IPS DF 6.9 (cell line): ENCODE measurements at regions not wholly inside any gene's neighbourhood (a gene's known extent, or its start where the extent isn't known, plus 50 kb on each side); places are given as distances from the start of the nearest gene placed in this dataset.
A peak's percentile ranks its signal among the peaks of the same experiment; 100 is the strongest.

Experiments used
- DNase-seq: peaks from one replicate; pipeline ENCODE4 v3.0.0-alpha.2; 2013; ENCODE audit warnings: low read depth, low spot score
- H3K27ac ChIP-seq: one replicate; pipeline ENCODE4 v1.5.1; 2013; ENCODE audit warnings: low read length, control low read depth
- H3K27me3 ChIP-seq: 2 replicates; pipeline ENCODE4 v1.6.1; 2013; ENCODE audit warnings: mild to moderate bottlenecking, low read length; ENCODE audit not compliant: control insufficient read depth, insufficient read depth
- H3K36me3 ChIP-seq: 2 replicates; pipeline ENCODE4 v1.6.1; 2013; ENCODE audit warnings: low read length; ENCODE audit not compliant: control insufficient read depth, insufficient read depth
- H3K4me1 ChIP-seq: 2 replicates; pipeline ENCODE4 v1.6.1; 2013; ENCODE audit warnings: low read length; ENCODE audit not compliant: control insufficient read depth, insufficient read depth
- H3K4me3 ChIP-seq: 2 replicates; pipeline ENCODE4 v1.5.1; 2013; ENCODE audit warnings: mild to moderate bottlenecking, low read length
- H3K9me3 ChIP-seq: 2 replicates; pipeline ENCODE4 v1.6.1; 2013; ENCODE audit warnings: low read length, inconsistent platforms; ENCODE audit not compliant: control insufficient read depth, insufficient read depth
- WGBS: extraction: QIAGEN DNeasy Blood & Tissue Kit; methylation state at CpG from one replicate; pipeline ENCODE4 v1.1.7; 2013; ENCODE audit warnings: mixed read lengths, missing lambda C conversion rate; ENCODE audit not compliant: insufficient read length, insufficient coverage; 5-methylcytosine and 5-hydroxymethylcytosine counted together

DNA sequence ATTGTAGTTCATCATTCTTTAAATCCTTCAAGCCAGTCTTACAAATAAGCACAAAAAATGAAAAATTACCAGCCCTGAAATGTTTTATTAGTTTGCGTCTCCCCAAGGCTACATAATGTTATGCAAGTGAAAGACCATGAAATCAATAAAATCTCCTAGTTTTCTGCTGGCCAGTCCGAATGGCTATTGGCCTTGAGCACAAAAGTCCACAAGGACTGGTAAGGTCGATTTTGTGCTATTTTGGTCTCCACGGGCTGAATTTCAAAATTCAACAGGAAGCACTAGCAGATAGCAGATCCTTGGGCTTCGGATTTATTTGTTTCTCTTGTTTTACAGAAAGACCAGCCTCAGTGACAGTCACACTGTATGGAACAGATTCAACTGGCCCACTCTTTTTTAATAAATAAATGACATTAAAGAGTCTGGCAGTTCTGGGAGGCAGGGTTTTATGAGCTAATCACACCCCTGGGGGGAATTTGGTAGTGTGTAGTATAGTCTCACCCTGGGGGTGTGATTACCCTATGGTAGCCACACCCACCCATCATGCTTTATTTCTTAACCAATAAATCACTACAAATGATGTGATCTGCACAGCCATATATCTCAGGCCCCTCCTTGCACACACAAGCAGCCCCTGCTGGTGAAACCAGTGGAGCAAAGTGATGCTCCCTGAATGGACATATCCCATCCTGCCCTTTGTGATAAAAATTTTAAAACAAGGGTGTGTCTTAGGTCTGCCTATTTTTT is 51.1 kb upstream of the TMEM33 start:
- no CpG with 5 or more reads among the region's 5 CpGs for WGBS
- no peak for DNase-seq
- H3K27ac ChIP-seq, result no peak overlapping the region
- H3K27me3 ChIP-seq, result peaks cover 41% of the 10 kb centered on the region
- peaks cover 4% of the 10 kb centered on the region; the same call in 1 of the 2 replicates for H3K4me1 ChIP-seq
- no peaks in the 10 kb centered on the region for H3K36me3 ChIP-seq
- no peaks in the 10 kb centered on the region for H3K9me3 ChIP-seq
- no peak overlapping the region for H3K4me3 ChIP-seq

DNA sequence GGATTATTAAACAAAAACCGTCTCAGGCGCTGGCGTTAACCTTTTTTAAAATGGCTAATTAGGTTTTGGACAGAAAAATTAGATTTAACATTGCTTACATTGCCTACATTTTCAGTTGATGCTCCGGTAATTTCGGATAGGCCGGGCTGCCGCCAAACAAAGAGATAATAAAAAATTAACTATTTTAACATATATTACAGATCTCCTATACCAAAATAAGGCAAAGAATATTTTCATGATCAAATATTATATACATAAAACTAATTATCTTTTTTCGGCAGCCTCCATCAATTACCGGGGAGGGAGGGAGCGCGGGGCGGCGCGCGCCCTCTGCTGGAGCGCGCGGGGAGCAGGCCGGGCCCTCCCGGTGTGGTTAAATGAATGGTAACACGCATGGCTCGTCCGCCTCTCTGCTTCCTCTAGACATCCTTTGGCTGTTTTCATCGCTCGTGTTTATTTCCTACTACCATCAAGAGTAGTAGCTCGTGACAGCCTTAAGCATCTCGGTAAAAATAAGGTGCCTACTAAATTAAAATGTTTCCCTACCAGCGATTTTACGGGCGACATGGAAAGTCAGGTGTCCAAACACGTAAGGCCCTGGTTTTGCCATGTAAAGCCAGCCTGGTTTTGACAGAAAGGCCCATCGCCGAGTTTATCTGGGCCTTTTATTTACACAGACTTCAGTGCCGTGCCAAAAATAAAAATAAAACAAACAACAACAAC is 52.4 kb upstream of the TMEM33 start:
- H3K9me3 ChIP-seq, result no peaks in the 10 kb centered on the region
- no peaks in the 10 kb centered on the region for H3K36me3 ChIP-seq
- H3K27ac ChIP-seq, result no peak overlapping the region
- peaks cover 55% of the 10 kb centered on the region for H3K27me3 ChIP-seq
- no peak for DNase-seq
- H3K4me1 ChIP-seq, result peaks cover 6% of the 10 kb centered on the region; the same call in 1 of the 2 replicates
- WGBS, result no CpG with 5 or more reads among the region's 34 CpGs
- H3K4me3 ChIP-seq, result no peak overlapping the region

GRCh38 chr4:41881981-41882624 is 53.1 kb upstream of the TMEM33 start:
- DNase-seq, result no peak
- no peak overlapping the region for H3K27ac ChIP-seq
- peaks cover 10% of the 10 kb centered on the region for H3K4me1 ChIP-seq
- H3K9me3 ChIP-seq, result no peaks in the 10 kb centered on the region
- WGBS, result no CpG with 5 or more reads among the region's 53 CpGs
- H3K4me3 ChIP-seq, result peak overlapping the region; percentile 23; the same call in 1 of the 2 replicates
- H3K36me3 ChIP-seq, result no peaks in the 10 kb centered on the region
- peaks cover 62% of the 10 kb centered on the region for H3K27me3 ChIP-seq

DNA sequence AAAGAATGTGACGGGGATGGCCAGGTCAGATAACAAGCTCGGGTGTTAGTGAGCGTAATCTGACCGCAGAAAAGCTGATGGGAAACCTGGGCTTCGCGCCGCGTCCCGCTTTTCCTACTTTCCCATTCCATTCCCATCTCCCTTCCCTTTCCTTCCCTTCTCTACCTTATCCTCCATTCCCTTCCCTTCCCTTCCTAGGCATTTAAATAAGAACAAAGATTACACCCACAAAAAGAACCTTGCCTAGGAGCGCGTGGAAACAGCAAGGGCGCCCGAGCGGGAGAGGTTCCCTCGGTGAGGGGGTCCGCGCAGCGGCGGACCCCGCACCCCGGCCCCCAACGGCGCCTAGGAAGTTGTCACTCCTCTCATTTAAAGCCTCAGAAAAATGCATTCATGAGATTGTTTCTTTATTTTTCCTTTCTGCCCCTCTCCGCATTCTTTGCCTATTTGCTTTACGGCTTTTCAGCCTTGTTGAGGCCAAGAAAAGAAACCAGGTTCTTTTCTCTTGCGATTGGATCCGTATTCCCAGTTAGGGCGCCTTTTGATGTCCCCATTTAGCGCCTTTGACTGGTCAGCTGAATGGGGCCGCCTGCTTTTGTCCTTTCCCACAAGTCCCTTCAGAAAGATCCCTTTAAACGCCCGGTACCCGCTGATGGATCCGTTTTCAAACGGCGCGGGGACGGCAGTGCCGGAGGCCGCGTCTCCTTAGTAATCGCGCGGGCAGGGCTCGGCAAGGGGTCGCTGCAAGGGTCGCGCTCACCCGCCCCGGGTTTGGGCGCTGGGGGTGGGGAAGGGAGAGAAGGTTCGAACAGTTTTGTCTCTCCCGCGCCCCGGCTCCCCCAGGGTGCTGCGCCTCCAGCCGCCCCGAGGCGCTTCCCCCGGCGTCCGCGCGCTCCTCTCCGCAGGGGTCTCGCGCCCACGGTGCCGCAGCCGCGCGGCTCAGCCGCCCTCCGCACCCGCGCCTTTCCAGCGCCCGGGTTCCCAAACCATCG is 54.1 kb upstream of the TMEM33 start:
- peaks cover 10% of the 10 kb centered on the region for H3K4me1 ChIP-seq
- whole genome bisulfite sequencing, result no CpG with 5 or more reads among the region's 79 CpGs
- H3K36me3 ChIP-seq, result no peaks in the 10 kb centered on the region
- DNase-seq, result no peak
- H3K9me3 ChIP-seq, result no peaks in the 10 kb centered on the region
- peak overlapping the region; percentile 23; the same call in 1 of the 2 replicates for H3K4me3 ChIP-seq
- peaks cover 71% of the 10 kb centered on the region for H3K27me3 ChIP-seq
- no peak overlapping the region for H3K27ac ChIP-seq

DNA sequence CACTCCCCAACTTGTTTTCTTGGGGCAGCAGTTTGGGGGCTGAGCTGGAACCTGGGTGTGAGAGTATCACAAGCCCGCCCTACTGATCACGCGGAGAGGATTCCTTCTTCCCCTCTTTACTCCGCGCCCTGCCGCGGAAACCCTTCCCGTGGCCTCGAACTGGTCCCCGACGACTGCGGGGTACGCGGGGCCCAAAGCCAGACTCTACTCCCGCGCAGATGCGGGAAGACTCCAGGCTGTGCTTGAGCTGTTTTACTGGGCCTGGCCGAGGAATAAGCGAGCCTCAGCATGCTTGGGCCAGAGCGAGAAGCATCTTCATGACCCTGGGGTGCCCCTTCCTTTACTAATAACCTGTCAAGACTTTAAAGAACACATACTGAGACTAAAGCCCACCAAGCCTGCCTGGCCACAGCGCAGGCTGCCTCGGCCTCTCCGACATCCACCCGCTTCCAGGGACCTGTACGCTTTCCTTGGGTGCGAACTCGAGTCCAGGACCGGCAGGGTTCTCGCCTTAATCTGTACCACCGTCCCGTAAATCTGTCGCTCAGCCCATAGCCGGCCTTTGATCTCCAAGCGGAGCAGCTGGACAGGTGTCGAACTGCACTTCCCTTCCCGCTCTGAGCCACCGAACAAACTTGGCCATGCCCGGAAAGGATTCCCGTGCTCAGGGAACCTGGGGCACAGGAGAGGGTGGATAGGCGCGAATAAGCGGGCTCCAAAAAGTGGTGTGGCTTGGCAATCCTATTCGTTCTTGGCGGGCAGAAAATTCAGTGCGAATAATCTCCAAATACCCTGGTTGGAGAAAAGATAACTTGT is 55.0 kb upstream of the TMEM33 start:
- no peaks in the 10 kb centered on the region for H3K9me3 ChIP-seq
- DNase-seq, result no peak
- H3K4me3 ChIP-seq, result no peak overlapping the region
- no CpG with 5 or more reads among the region's 45 CpGs for WGBS
- peaks cover 10% of the 10 kb centered on the region for H3K4me1 ChIP-seq
- no peaks in the 10 kb centered on the region for H3K36me3 ChIP-seq
- H3K27me3 ChIP-seq, result peaks cover 79% of the 10 kb centered on the region
- no peak overlapping the region for H3K27ac ChIP-seq

GRCh38 chr4:41879552-41879951 is 55.7 kb upstream of the TMEM33 start:
- Histone ChIP-seq H3K27me3 (peaks cover 86% of the 10 kb centered on the region), H3K4me3 (no peak overlapping the region)
- no CpG with 5 or more reads among the region's 12 CpGs for WGBS

GRCh38 chr4:41878991-41879491 is 56.2 kb upstream of the TMEM33 start:
- H3K9me3 ChIP-seq, result no peaks in the 10 kb centered on the region
- no CpG with 5 or more reads among the region's 25 CpGs for WGBS
- H3K36me3 ChIP-seq, result no peaks in the 10 kb centered on the region
- H3K27ac ChIP-seq, result no peak overlapping the region
- H3K27me3 ChIP-seq, result peaks cover 91% of the 10 kb centered on the region
- peaks cover 10% of the 10 kb centered on the region for H3K4me1 ChIP-seq
- H3K4me3 ChIP-seq, result no peak overlapping the region
- no peak for DNase-seq

More at GRCh38 chr4:41879552-41879951, 55.7 kb upstream of the TMEM33 start:
- Histone ChIP-seq H3K4me1 (peaks cover 10% of the 10 kb centered on the region), H3K27ac (no peak overlapping the region), H3K9me3 (no peaks in the 10 kb centered on the region), H3K36me3 (no peaks in the 10 kb centered on the region)
- DNase-seq, result no peak

GRCh38 chr4:41878170-41878969 is 56.9 kb upstream of the TMEM33 start:
- H3K27me3 ChIP-seq, result peaks cover 95% of the 10 kb centered on the region
- no peak overlapping the region for H3K4me3 ChIP-seq
- peaks cover 10% of the 10 kb centered on the region for H3K4me1 ChIP-seq
- H3K9me3 ChIP-seq, result no peaks in the 10 kb centered on the region
- H3K36me3 ChIP-seq, result no peaks in the 10 kb centered on the region
- no peak for DNase-seq
- WGBS, result no CpG with 5 or more reads among the region's 41 CpGs
- H3K27ac ChIP-seq, result no peak overlapping the region
